H1 (cell line): ENCODE measurements at regions not wholly inside any gene's neighbourhood (a gene's known extent, or its start where the extent isn't known, plus 50 kb on each side); places are given as distances from the start of the nearest gene placed in this dataset.

Experiments
- CTCF ChIA-PET: fragments of 300-600 bp; sonication (Branson Sonifier 250); formaldehyde crosslinking; loops from one replicate; lab custom pipeline; 2021; ENCODE audit not compliant: partially characterized antibody; lab: Charles Lee
- POLR2A ChIA-PET: fragments of 300-600 bp; sonication (Branson Sonifier 250); formaldehyde crosslinking; loops from one replicate; lab custom pipeline; 2021; ENCODE audit warnings: inconsistent platforms; ENCODE audit not compliant: partially characterized antibody; lab: Charles Lee
- DNase-seq, 2 experiments: peaks; one replicate each; pipeline versions ENCODE4 v3.0.0 to v3.0.0-alpha.2; 2010 to 2022; ENCODE audit warnings: low spot score in 2 of 2, low read depth in 1 of 2, mixed read lengths in 1 of 2
- FAIRE-seq: peaks from 2 replicates; lab custom pipeline; 2011; peaks lifted over from hg19 to GRCh38; lab: Jason Lieb, UNC
- H2AFZ ChIP-seq: 2 replicates; pipeline ENCODE4 v1.8.1; 2012; ENCODE audit warnings: low read length, inconsistent platforms
- H2AK5ac ChIP-seq: 2 replicates; pipeline ENCODE4 v1.6.1; 2013; ENCODE audit warnings: low read depth, low read length
- H2BK120ac ChIP-seq: replicated peaks from 2 replicates; pipeline ENCODE3; 2013; ENCODE audit warnings: low read depth, low read length, inconsistent platforms
- H2BK12ac ChIP-seq: 2 replicates; pipeline ENCODE4 v1.6.1; 2013; ENCODE audit warnings: low read depth, low read length
- H2BK15ac ChIP-seq: 2 replicates; pipeline ENCODE4 v1.6.1; 2013; ENCODE audit warnings: low read length
- H2BK20ac ChIP-seq: 2 replicates; pipeline ENCODE4 v1.6.1; 2013; ENCODE audit warnings: low read length
- H2BK5ac ChIP-seq: 2 replicates; pipeline ENCODE4 v1.6.1; 2013; ENCODE audit warnings: low read depth, low read length
- H3K14ac ChIP-seq: 2 replicates; pipeline ENCODE4 v1.6.1; 2013; ENCODE audit warnings: inconsistent platforms; ENCODE audit not compliant: insufficient read length
- H3K18ac ChIP-seq: 2 replicates; pipeline ENCODE4 v1.6.1; 2013; ENCODE audit warnings: low read length; ENCODE audit errors: extremely low read depth
- H3K23ac ChIP-seq: 2 replicates; pipeline ENCODE4 v1.6.1; 2013; ENCODE audit warnings: inconsistent platforms; ENCODE audit not compliant: insufficient read length
- H3K23me2 ChIP-seq: 2 replicates; pipeline ENCODE4 v1.6.1; 2013; ENCODE audit warnings: low read depth, low read length
- H3K27ac ChIP-seq: 2 replicates; pipeline ENCODE4 v1.6.1; 2011; ENCODE audit warnings: low read depth, low read length, inconsistent platforms
- H3K27me3 ChIP-seq, 4 experiments: replicated peaks in 1 of 4; 1 replicate in 1 of 4; 2 replicates in 3 of 4; pipeline versions ENCODE4 v1.6.1 to v1.8.1; 2011 to 2013; ENCODE audit warnings: low read length in 3 of 4, mild to moderate bottlenecking in 3 of 4, inconsistent platforms in 2 of 4, mixed read lengths in 2 of 4, moderate library complexity in 1 of 4; ENCODE audit not compliant: control insufficient read depth in 3 of 4, insufficient read depth in 3 of 4; ENCODE audit errors: extremely low read depth in 1 of 4
- H3K36me3 ChIP-seq, 4 experiments: 2 replicates each; pipeline versions ENCODE4 v1.6.1 to v1.8.1; 2011 to 2013; ENCODE audit warnings: mild to moderate bottlenecking in 4 of 4, low read length in 3 of 4, moderate library complexity in 2 of 4, control low read depth in 1 of 4, inconsistent platforms in 1 of 4; ENCODE audit not compliant: insufficient read depth in 4 of 4, control insufficient read depth in 2 of 4
- H3K4ac ChIP-seq: replicated peaks from 2 replicates; pipeline ENCODE3; 2013; ENCODE audit warnings: low read length, low read depth, mixed read lengths, inconsistent platforms; ENCODE audit not compliant: insufficient read length
- H3K4me1 ChIP-seq, 4 experiments: replicated peaks in 1 of 4; 1 replicate in 1 of 4; 2 replicates in 3 of 4; pipeline versions ENCODE4 v1.6.1 to v1.8.1; 2011 to 2013; ENCODE audit warnings: low read length in 3 of 4, inconsistent platforms in 2 of 4, mixed read lengths in 1 of 4; ENCODE audit not compliant: insufficient read depth in 4 of 4, control insufficient read depth in 3 of 4
- H3K4me2 ChIP-seq, 2 experiments: 2 replicates each; pipeline versions ENCODE4 v1.6.1 to v1.8.1; 2011 to 2013; ENCODE audit warnings: low read depth in 2 of 2, low read length in 2 of 2, control low read depth in 1 of 2, inconsistent platforms in 1 of 2, mild to moderate bottlenecking in 1 of 2; ENCODE audit not compliant: insufficient read depth in 1 of 2
- H3K4me3 ChIP-seq, 4 experiments: fragments of 200-600, 300-600 bp in 1 of 4; sonication (generic), shearing (Covaris generic), sonication (Bioruptor Twin) in 1 of 4; 2 replicates each; pipeline versions ENCODE4 v1.5.1 to v1.8.1; 2011 to 2016; ENCODE audit warnings: low read length in 4 of 4, low read depth in 3 of 4, control low read depth in 2 of 4, inconsistent platforms in 2 of 4, mild to moderate bottlenecking in 2 of 4, mixed read lengths in 1 of 4, moderate library complexity in 1 of 4; ENCODE audit not compliant: insufficient read depth in 2 of 4; ENCODE audit errors: extremely low read depth in 1 of 4
- H3K56ac ChIP-seq: replicated peaks from 2 replicates; pipeline ENCODE3; 2013; ENCODE audit warnings: low read depth, mild to moderate bottlenecking, mixed read lengths, low read length, inconsistent platforms; ENCODE audit not compliant: insufficient read length
- H3K79me1 ChIP-seq: 2 replicates; pipeline ENCODE4 v1.6.1; 2013; ENCODE audit warnings: low read depth, low read length, control low read depth
- H3K79me2 ChIP-seq, 2 experiments: 2 replicates each; pipeline versions ENCODE4 v1.6.1 to v1.8.1; 2012 to 2013; ENCODE audit warnings: low read length in 2 of 2, mild to moderate bottlenecking in 2 of 2, inconsistent platforms in 1 of 2; ENCODE audit not compliant: insufficient read depth in 2 of 2, control insufficient read depth in 1 of 2
- H3K9ac ChIP-seq, 4 experiments: replicated peaks in 1 of 4; 1 replicate in 1 of 4; 2 replicates in 3 of 4; pipeline versions ENCODE4 v1.6.1 to v1.8.1; 2011 to 2013; ENCODE audit warnings: low read depth in 3 of 4, low read length in 3 of 4, control low read depth in 2 of 4, mild to moderate bottlenecking in 2 of 4, moderate library complexity in 2 of 4, inconsistent platforms in 1 of 4; ENCODE audit errors: extremely low read depth in 1 of 4
- H3K9me3 ChIP-seq, 2 experiments: 2 replicates each; pipeline versions ENCODE4 v1.6.1 to v1.8.1; 2012 to 2013; ENCODE audit warnings: mild to moderate bottlenecking in 2 of 2, moderate library complexity in 2 of 2, control low read depth in 1 of 2, inconsistent platforms in 1 of 2, low read depth in 1 of 2, low read length in 1 of 2, mixed read lengths in 1 of 2; ENCODE audit not compliant: insufficient read depth in 2 of 2
- H4K20me1 ChIP-seq, 2 experiments: replicated peaks in 1 of 2; 2 replicates each; pipeline versions ENCODE3 to v1.8.1; 2011 to 2013; ENCODE audit warnings: inconsistent platforms in 2 of 2, low read length in 2 of 2, mild to moderate bottlenecking in 1 of 2; ENCODE audit not compliant: insufficient read depth in 2 of 2, control insufficient read depth in 1 of 2
- H4K5ac ChIP-seq: 2 replicates; pipeline ENCODE4 v1.6.1; 2013; ENCODE audit warnings: low read length, low read depth, mixed read lengths, inconsistent platforms; ENCODE audit not compliant: insufficient read length
- H4K8ac ChIP-seq: 2 replicates; pipeline ENCODE4 v1.8.0; 2013; ENCODE audit warnings: mild to moderate bottlenecking, moderate library complexity, low read length, inconsistent platforms; ENCODE audit not compliant: insufficient read depth; ENCODE audit errors: extremely low read depth
- H4K91ac ChIP-seq: replicated peaks from 2 replicates; pipeline ENCODE3; 2013; ENCODE audit warnings: low read length, mixed read lengths, inconsistent platforms; ENCODE audit not compliant: insufficient read length
- ASH2L ChIP-seq: fragments of 200-600, 300-600 bp; sonication (generic); IDR thresholded peaks from one replicate; pipeline ENCODE4 v1.7.1; 2017; ENCODE audit warnings: low read length
- CHD1 ChIP-seq: IDR thresholded peaks from 2 replicates; pipeline ENCODE4 v1.6.1; 2012; ENCODE audit warnings: low read depth, low read length, improper control_type of control experiment
- CHD2 ChIP-seq: IDR thresholded peaks from 2 replicates; pipeline ENCODE4 v1.6.1; 2012; ENCODE audit warnings: low read length, improper control_type of control experiment
- CTBP2 ChIP-seq: IDR thresholded peaks from 2 replicates; pipeline ENCODE4 v1.7.0; 2011; ENCODE audit warnings: borderline replicate concordance, mild to moderate bottlenecking, moderate library complexity, mixed read lengths, low read length; ENCODE audit not compliant: insufficient read depth, insufficient read length
- JUND ChIP-seq: IDR thresholded peaks from 2 replicates; pipeline ENCODE4 v1.6.1; 2011; ENCODE audit warnings: mild to moderate bottlenecking, improper control_type of control experiment, low read length
- POLR2A ChIP-seq, 2 experiments: IDR thresholded peaks; 1 replicate in 1 of 2; 2 replicates in 1 of 2; pipeline ENCODE4 v1.6.1; 2011; ENCODE audit warnings: low read depth in 2 of 2, low read length in 2 of 2, mild to moderate bottlenecking in 2 of 2; ENCODE audit errors: control extremely low read depth in 1 of 2
- SP2 ChIP-seq: IDR thresholded peaks from 2 replicates; pipeline ENCODE4 v1.6.1; 2012; ENCODE audit warnings: mild to moderate bottlenecking, low read length, inconsistent platforms
- TAF7 ChIP-seq: optimal IDR thresholded peaks from 2 replicates; pipeline ENCODE3; 2011; ENCODE audit warnings: low read depth, mild to moderate bottlenecking, inconsistent platforms, low read length, moderate library complexity, borderline replicate concordance
- TCF12 ChIP-seq: IDR thresholded peaks from 2 replicates; pipeline ENCODE4 v1.6.1; 2011; ENCODE audit warnings: low read depth, mild to moderate bottlenecking, low read length
- ZNF274 ChIP-seq: IDR thresholded peaks from 2 replicates; pipeline ENCODE4 v1.7.0; 2012; ENCODE audit warnings: low read length, borderline replicate concordance; ENCODE audit errors: extremely low read depth
- WGBS, 2 experiments: shearing (Covaris generic) in 1 of 2; methylation state at CpG; one replicate each; pipeline versions ENCODE4 v1.1.6 to v1.1.7; 2013 to 2015; ENCODE audit warnings: low lambda C conversion rate in 2 of 2, mixed read lengths in 2 of 2, inconsistent platforms in 1 of 2, low coverage in 1 of 2, missing lambda C conversion rate in 1 of 2; ENCODE audit not compliant: insufficient replicate concordance in 2 of 2, insufficient coverage in 1 of 2, insufficient read length in 1 of 2; ENCODE audit errors: extremely low coverage in 1 of 2, missing lambda C conversion rate in 1 of 2; 5-methylcytosine and 5-hydroxymethylcytosine counted together

DNA sequence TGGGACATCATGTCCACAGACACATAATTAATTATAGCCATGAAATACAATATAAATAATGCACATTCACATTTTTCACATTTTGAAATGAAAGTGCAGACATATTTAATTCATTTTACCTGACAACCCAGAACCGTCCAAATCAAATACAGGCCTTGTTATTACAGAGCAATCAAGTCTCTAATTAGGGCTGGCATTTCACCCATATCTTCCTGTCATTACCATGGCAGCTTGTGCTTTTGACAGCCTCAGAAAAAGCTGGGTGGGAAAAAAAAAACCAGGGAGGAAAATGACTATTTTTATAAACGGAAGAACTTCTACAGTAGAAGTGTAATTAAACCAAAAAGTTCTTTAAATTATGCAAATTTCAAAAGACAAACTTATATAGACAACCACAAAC, 436.4 kb downstream of the FBXO15 start:
- H3K14ac ChIP-seq: no peak overlapping the region
- H2BK15ac ChIP-seq: no peak overlapping the region
- no peak for TF ChIP-seq POLR2A (IDR thresholded peaks at IDR 0.05; ENCODE audit: control extremely low read depth in 1 of 2, low read depth in 2 of 2, low read length in 2 of 2)
- no peak for TF ChIP-seq TCF12
- no peak for TF ChIP-seq ASH2L
- TF ChIP-seq JUND: no peak
- TF ChIP-seq SP2: no peak
- TF ChIP-seq CTBP2: no peak
- no peak for TF ChIP-seq CHD2
- TF ChIP-seq ZNF274: no peak
- no peak for TF ChIP-seq TAF7
- no peak for TF ChIP-seq CHD1
- no peaks in the 10 kb centered on the region for H3K23me2 ChIP-seq
- no peak overlapping the region for H2BK5ac ChIP-seq
- POLR2A ChIA-PET: no interaction called here
- no peak overlapping the region for H3K56ac ChIP-seq
- FAIRE-seq (no peak), DNase-seq (no peak)
- H3K79me1 ChIP-seq: no peaks in the 10 kb centered on the region
- WGBS, 2 experiments: 100% methylated on average over 2 of the region's 2 CpGs; no CpG with 5 or more reads in 1 of the 2 experiments
- no peak overlapping the region for H2BK12ac ChIP-seq
- no peaks in the 10 kb centered on the region for H3K79me2 ChIP-seq
- H3K9ac ChIP-seq: no peak overlapping the region
- no peaks in the 10 kb centered on the region for H3K36me3 ChIP-seq
- no peak overlapping the region for H3K27ac ChIP-seq
- H4K91ac ChIP-seq: no peak overlapping the region
- H2AFZ ChIP-seq: no peak overlapping the region
- no peak overlapping the region for H4K8ac ChIP-seq
- no peaks in the 10 kb centered on the region for H4K20me1 ChIP-seq
- no peak overlapping the region for H2BK20ac ChIP-seq
- no peak overlapping the region for H3K4me2 ChIP-seq
- no peak overlapping the region for H4K5ac ChIP-seq
- no peaks in the 10 kb centered on the region for H3K27me3 ChIP-seq
- CTCF ChIA-PET: no interaction called here
- no peak overlapping the region for H2BK120ac ChIP-seq
- no peak overlapping the region for H3K18ac ChIP-seq
- H3K4ac ChIP-seq: no peak overlapping the region
- no peak overlapping the region for H3K23ac ChIP-seq
- no peak overlapping the region for H3K4me3 ChIP-seq
- H3K9me3 ChIP-seq: no peaks in the 10 kb centered on the region
- no peak overlapping the region for H2AK5ac ChIP-seq
- H3K4me1 ChIP-seq: no peaks in the 10 kb centered on the region
